ENCODE measurements at regions not wholly inside any gene's neighbourhood (a gene's known extent, or its start where the extent isn't known, plus 50 kb on each side); places are given as distances from the start of the nearest gene placed in this dataset.

GRCh38 chr6:166046226-166046625 is 121.4 kb downstream of the TBXT start:
- no peak for DNase-seq

DNA sequence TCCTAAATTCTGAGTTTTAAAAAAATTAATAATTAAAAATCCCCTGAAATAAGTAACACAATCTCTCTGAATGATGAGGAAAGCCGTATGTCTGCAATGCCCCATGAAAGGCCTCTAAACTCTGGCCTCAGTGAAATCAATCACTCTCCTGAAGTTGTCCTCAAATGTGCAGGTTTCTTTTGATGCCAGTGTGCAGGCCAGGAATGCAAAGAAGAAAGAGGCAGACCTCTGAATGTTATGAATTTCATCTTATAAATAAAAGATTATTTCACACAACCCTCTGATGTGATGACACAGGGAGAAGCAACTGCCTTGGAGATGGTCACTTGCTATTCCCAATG is 121.8 kb downstream of the TBXT start:
- no peak for DNase-seq

GRCh38 chr6:166045173-166045859 is 122.3 kb downstream of the TBXT start:
- DNase-seq: no peak

- DNase-seq: no peak
Measured at GRCh38 chr6:166041277-166041676, 126.4 kb downstream of the TBXT start.

DNA sequence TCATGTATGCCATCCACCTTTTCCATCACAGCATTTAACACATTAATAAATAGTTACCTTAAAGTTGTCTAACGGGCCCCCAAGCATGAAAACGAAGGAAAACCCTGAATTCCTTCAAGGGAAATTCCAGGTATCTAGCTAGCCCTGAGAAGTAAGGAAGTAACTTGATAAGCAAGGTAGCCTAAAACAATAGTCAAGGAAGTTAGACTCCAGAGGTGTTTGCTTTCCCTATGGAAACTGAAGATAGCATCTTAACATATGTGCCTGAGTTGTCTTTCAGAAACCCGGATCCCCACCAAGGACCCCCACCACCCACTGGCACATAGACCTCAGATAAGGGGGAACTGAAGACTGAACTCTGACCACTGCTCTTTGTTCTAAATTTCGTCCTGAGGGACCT is 127.4 kb downstream of the TBXT start:
- DNase-seq: no peak

- no peak for DNase-seq
Measured at GRCh38 chr6:166036316-166037095, 131.1 kb downstream of the TBXT start.

DNA sequence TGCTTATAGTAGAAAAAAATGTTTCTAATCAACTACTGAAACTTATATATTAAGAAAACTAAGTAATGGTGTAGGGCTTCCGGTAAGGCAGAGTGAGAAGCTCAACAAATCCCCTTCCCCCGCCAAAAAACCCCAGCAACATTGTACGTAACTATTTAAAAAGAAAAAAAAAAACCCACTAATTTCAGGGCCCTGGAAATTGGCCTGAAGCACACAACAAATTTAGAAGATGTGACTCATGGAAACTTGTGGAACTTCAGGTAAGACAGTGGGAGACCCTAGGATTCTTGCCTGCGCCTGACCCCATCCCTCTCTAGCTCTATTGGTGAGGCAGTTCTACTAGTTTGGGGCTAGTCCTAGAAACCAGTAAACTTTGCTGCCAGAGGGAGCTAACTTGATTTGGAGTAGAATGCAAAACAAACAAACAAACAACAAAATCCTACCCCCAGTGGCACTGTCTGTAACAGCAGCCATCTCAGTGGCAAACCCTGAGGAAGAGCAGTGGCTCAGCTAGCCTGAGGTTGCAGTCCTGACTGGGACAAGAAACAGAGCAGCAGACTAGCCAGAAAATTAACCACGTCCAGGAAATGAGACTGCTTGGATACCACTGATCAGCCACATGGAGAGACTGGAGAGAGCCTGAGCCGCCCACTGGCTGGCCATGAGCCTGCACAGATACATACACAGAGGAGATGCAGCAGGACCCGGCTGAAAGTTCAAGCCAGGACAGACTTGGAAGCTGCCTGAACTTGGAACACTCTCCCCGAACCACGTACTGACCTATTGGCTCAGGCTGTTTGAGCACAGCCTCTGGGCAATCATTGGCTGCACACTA is 135.1 kb downstream of the TBXT start:
- no peak for DNase-seq

DNA sequence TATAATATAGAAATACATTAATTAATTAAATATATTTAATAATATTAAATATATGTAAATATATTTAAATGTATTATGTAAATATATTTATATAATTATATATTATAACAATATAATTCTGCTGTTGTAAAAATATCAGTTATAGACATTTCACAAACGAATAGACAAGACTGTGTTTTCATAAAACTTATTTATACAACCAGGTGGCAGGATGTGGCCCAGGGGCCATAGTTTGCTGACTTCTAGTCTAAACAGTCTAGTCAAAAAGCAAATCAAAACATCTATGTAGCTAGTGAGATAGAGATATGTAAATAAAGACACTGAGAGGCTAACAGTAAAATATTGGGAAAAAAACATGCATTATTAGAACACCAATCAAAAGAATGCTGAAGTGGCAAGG is 136.4 kb downstream of the TBXT start:
- no peak for DNase-seq

- DNase-seq: no peak
Measured at GRCh38 chr6:166029506-166029905, 138.1 kb downstream of the TBXT start.

DNA sequence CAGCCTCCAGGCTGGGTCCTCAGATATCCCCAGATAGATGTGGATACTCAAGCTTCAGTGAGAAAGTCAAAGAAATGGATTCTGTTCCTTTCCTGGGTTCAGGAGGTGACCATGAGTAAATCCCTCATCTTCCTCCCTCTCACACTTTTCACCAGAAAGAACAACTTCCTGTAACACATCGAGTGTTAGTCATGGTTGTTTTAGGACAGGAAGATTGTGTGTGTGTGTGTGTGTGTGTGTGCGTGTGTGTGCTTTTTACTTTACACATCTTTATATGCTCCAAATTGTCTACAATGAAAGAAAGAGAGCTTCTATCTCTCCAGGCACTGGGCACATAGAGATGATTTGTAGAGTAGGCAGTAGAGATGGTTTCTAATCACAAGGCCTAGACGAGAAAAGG is 139.9 kb downstream of the TBXT start:
- no peak for DNase-seq

DNA sequence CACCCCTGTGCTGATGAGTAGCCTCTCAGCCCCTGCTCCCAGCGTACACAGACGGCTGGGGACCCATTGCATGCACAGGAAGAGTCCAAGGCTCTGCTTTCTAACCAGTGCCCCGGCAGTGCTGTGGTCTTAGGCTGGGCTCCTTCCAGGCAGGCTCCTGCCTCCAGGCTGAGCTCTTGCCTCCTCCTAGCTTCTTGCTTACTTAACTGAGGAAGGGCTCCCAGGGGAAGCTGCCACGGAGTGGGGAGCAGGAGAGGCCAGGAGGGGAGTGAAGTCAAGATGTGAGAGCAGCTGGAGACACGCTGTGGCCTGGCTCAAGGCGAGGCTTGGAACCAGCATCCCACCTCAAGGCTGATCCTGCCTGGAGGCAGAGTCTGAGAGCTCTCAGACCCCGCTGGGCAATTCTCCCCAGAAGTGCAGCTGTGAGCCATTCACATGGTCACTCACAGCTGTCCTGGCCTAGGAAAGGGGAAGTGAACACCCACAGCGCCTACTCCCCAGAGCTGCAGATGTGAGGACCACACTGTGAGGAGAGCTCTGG is 141.0 kb downstream of the TBXT start:
- DNase-seq: no peak

GRCh38 chr6:166025149-166025898 is 142.3 kb downstream of the TBXT start:
- no peak for DNase-seq

DNA sequence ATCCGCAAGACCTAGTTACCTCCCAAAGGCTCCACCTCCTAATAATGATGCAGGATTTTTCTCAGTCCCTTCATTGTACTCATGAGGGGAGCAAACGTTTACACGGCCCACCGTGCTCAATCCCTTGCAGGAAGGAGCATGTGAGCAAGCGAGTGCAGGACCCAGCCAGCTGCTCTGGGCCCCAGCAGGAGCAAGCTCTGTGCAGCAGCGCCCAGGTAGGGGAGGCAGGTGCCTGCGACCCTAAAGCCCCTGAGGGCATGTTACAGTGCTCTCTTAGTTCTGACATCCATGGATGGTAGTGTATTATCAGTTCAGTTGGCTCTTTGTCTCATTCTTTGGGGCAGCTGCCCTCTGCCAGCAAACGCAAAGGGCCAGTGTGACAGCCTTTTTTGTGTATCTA is 143.4 kb downstream of the TBXT start:
- DNase-seq: no peak

DNA sequence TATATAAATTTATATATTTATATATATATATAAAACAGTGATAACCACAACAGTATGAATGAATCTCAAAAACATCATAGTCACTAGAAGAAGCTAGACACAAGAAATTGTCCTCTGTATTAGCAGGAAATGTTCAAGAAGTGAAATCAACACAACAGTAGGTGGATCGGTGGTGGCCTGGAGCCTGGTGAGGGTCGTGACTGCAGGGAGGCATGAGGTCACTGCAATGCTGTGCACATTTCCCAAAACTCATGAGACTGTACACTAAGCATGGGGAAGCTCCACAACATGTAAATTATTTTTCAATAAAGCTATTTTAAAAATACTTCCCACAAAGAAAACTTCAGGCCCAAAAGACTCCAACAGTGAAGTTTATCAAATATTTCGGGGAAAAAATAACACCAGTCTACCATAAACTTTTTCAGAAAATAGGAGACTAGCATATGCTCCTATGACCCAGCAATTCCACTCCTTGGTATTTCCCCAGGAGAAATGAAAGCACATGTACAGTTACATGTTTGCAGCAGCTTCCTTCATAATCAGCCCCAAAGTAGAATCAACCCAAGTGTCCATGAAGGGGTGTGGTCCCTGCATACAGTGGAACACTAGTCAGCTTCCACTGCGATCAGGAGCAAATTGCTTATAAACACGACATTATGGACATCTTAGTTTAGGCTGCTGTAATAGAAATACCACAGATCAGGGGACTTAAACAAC is 144.2 kb downstream of the TBXT start:
- no peak for DNase-seq

DNA sequence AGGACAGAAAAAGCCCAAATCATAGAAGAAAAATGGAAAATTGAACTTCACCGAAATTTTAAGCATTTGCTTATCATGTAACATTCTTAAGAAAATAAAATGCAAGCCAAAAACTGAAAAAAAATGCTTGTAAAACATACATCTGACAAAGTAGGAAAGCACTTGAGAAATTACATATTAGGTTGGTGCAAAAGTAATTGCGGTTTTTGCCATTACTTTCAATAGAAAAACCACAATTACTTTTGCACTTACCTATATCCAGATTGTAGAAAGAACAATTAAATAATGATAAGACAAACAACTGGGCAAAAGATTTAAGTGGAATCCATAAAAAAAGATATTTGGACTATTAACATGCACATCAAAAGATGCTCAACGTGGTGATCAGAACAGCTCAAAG is 146.2 kb downstream of the TBXT start:
- DNase-seq: no peak

- no peak for DNase-seq
Measured at GRCh38 chr6:166019214-166019613, 148.4 kb downstream of the TBXT start.

- no peak for DNase-seq
Measured at GRCh38 chr6:166017032-166017635, 150.5 kb downstream of the TBXT start.

GRCh38 chr6:166014966-166015365 is 152.7 kb downstream of the TBXT start:
- DNase-seq: no peak

DNA sequence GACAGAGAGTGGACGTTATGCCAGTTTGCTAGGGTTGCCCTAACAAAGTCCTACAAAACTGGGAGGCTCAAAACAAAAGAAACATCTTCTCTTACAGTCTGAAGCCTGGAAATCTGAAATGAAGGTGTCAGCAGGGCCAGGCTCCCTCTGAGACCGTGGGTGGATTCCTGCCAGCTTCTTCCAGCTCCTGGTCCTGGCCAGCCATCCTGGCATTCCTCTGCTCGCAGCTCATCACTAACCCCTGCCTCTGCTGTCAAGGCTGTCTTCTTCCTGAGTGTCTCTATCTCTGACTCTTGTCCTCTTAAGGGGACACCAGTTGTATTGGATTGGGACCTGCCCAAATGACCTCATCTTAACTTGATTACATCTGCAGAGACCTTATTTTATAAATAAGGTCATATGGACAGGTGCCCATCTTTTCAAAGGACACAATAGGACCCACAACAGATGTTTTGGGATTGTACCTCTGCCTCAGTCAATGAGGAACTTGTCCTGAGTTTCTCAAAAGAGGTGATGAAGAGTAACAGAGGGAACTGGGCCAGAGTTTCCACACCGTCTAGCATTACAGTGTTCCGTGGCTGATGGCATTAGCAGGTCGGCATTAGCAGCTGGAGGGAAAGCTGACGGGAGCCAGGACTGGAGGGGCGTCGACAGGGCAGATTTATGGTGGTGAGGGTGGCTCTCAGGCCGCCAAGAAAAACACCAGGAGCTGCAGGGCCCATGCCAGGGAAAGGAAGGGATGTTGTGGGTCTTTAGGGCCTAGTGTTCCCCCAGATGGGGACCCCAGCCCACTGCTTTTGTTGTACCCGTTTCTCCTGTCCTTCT is 157.3 kb downstream of the TBXT start:
- no peak for DNase-seq

DNA sequence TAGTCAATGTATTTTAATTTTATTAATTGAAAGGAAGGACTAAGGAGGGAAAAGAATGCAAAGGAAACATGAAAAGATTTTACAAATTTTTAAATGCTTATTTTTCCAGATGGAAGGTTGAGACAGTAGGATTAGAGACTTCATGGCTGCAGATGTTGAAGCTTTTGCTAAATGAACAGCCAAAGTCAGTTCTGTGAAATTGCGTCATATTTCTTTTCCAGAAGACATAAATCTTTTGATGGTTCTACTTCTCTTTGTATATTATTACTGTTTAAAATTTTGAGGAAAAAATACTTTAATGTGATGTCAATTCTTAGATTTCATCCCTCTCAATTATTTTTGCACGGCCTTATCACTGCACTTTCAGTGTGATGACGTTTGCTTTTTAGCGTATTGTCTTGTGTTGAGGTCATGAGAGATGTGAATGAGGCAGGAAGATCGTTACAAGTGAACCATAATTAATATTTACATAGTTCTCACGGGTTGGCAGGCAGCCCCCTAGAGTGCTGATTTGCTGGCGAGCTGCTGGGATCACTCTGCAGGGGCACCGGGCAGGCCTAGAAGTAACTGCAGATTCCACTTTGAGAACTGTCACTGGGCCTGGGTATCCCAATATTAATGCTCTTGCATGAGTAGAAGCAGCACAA is 158.1 kb downstream of the TBXT start:
- no peak for DNase-seq

Measured in stimulated activated CD4-positive, alpha-beta T cell treated with anti-CD3 and anti-CD28 coated beads, Interleukin-12 subunit alpha, Interleukin-12 subunit beta, amount 100 ng/mL, for 4 hours (primary cell).